ENCODE measurements at regions not wholly inside any gene's neighbourhood (a gene's known extent, or its start where the extent isn't known, plus 50 kb on each side); places are given as distances from the start of the nearest gene placed in this dataset.

GRCh38 chr12:91572869-91573268 lies 390.3 kb upstream of the DCN start:
- no peak overlapping the region for H3K4me3 ChIP-seq (ENCODE audit: low read depth in 2 of 2, low read length in 2 of 2)
- no peak for TF ChIP-seq TCF7L2 (IDR thresholded peaks at IDR 0.05; ENCODE audit: low read depth, low read length)
- TF ChIP-seq CTCF (IDR thresholded peaks at IDR 0.05): no peak
- TF ChIP-seq REST (IDR thresholded peaks at IDR 0.05; ENCODE audit: insufficient read depth in 1 of 2, low read depth in 2 of 2, low read length in 1 of 2): no peak
- TF ChIP-seq POLR2AphosphoS5 (IDR thresholded peaks at IDR 0.05; ENCODE audit: low read depth, low read length): no peak
- TF ChIP-seq SIN3A (IDR thresholded peaks at IDR 0.05; ENCODE audit: borderline replicate concordance, insufficient read depth, low read depth, low read length): no peak
- no peak overlapping the region for H3K27ac ChIP-seq (ENCODE audit: low read length)
- no peaks in the 10 kb centered on the region for H3K36me3 ChIP-seq (ENCODE audit: control insufficient read depth, insufficient read depth, low read length)
- H3K9me3 ChIP-seq (ENCODE audit: control insufficient read depth, insufficient read depth, low read depth, low read length): no peaks in the 10 kb centered on the region
- no peaks in the 10 kb centered on the region for H3K27me3 ChIP-seq (ENCODE audit: control insufficient read depth, insufficient read depth, low read length)
- intact Hi-C loops (cut with micrococcal nuclease; ENCODE audit: unreplicated experiment): loop anchor here (10.0 kb wide), 1 partner anchor 562 kb away; no protein-coding TSS in a partner anchor
- ChIA-PET CTCF (no interaction called here), POLR2A (no interaction called here)
- no peak for ATAC-seq
- BruUV-seq (replicated peaks): no TSS peak
- in situ Hi-C loops (cut with HindIII; ENCODE audit: low pct_unique_long_range_greater_than_20kb, low sequenced_read_pairs): no loop called here
- no peak for DNase-seq (ENCODE audit: low read depth, low spot score)
- no peaks in the 10 kb centered on the region for H3K4me1 ChIP-seq (ENCODE audit: control insufficient read depth, insufficient read depth, low read length)

- Histone ChIP-seq H3K27me3 (ENCODE audit: control insufficient read depth, insufficient read depth, low read length) (no peaks in the 10 kb centered on the region), H3K4me3 (ENCODE audit: low read depth in 2 of 2, low read length in 2 of 2) (no peak overlapping the region), H3K27ac (ENCODE audit: low read length) (no peak overlapping the region), H3K36me3 (ENCODE audit: control insufficient read depth, insufficient read depth, low read length) (no peaks in the 10 kb centered on the region), H3K4me1 (ENCODE audit: control insufficient read depth, insufficient read depth, low read length) (no peaks in the 10 kb centered on the region), H3K9me3 (ENCODE audit: control insufficient read depth, insufficient read depth, low read depth, low read length) (no peaks in the 10 kb centered on the region)
- POLR2A ChIA-PET: no interaction called here
- ATAC-seq (no peak), DNase-seq (ENCODE audit: low read depth, low spot score) (no peak)
- TF ChIP-seq REST (IDR thresholded peaks at IDR 0.05; ENCODE audit: insufficient read depth in 1 of 2, low read depth in 2 of 2, low read length in 1 of 2) (no peak), SIN3A (IDR thresholded peaks at IDR 0.05; ENCODE audit: borderline replicate concordance, insufficient read depth, low read depth, low read length) (no peak), TCF7L2 (IDR thresholded peaks at IDR 0.05; ENCODE audit: low read depth, low read length) (no peak), POLR2AphosphoS5 (IDR thresholded peaks at IDR 0.05; ENCODE audit: low read depth, low read length) (no peak), CTCF (IDR thresholded peaks at IDR 0.05) (no peak)
- no TSS peak for BruUV-seq (replicated peaks)
- in situ Hi-C loops (cut with HindIII; ENCODE audit: low pct_unique_long_range_greater_than_20kb, low sequenced_read_pairs): no loop called here
- intact Hi-C loops (cut with micrococcal nuclease; ENCODE audit: unreplicated experiment): loop anchor here (10.0 kb wide), 1 partner anchor 182 kb away; no protein-coding TSS in a partner anchor
- CTCF ChIA-PET: no interaction called here
Observed at GRCh38 chr12:91567100-91567485, 384.5 kb upstream of the DCN start.
